B cell (primary cell): ENCODE measurements at regions not wholly inside any gene's neighbourhood (a gene's known extent, or its start where the extent isn't known, plus 50 kb on each side); places are given as distances from the start of the nearest gene placed in this dataset.

Source experiments
- ATAC-seq: fragments of 200-7000 bp; cut with Tn5 transposase; one replicate; pipeline ENCODE4 v1.10.0; 2021; ENCODE audit warnings: low read depth, mild to moderate bottlenecking, moderate number of reproducible peaks, moderate library complexity
- CTCF ChIA-PET: fragments of 350-600 bp; sonication (Branson Sonifier 250); formaldehyde crosslinking; loops from one replicate; lab custom pipeline; 2021; ENCODE audit warnings: antibody characterized with exemption, inconsistent platforms; lab: Charles Lee
- POLR2A ChIA-PET: fragments of 350-600 bp; sonication (Branson Sonifier 250); formaldehyde crosslinking; loops from one replicate; lab custom pipeline; 2021; ENCODE audit warnings: antibody characterized with exemption; lab: Charles Lee
- DNase-seq: peaks from one replicate; pipeline ENCODE4 v3.0.0; 2013
- H2AFZ ChIP-seq: 2 replicates; pipeline ENCODE4 v1.6.1; 2012; ENCODE audit warnings: mild to moderate bottlenecking, low read depth, low read length; ENCODE audit not compliant: insufficient read depth, poor library complexity, severe bottlenecking
- H3K27ac ChIP-seq, 2 donors: 1 replicate in 1 of 2; 2 replicates in 1 of 2; pipeline ENCODE4 v1.5.1; 2012 to 2013; ENCODE audit warnings: low read length in 2 of 2, mild to moderate bottlenecking in 2 of 2, moderate library complexity in 1 of 2
- H3K27me3 ChIP-seq, 4 experiments: fragments of 200-600 bp in 1 of 4; sonication (generic) in 1 of 4; replicated peaks in 1 of 4; 1 replicate in 2 of 4; 2 replicates in 2 of 4; pipeline versions ENCODE4 v1.6.1 to v1.7.0; 2013 to 2016; ENCODE audit warnings: low read length in 3 of 4, mild to moderate bottlenecking in 2 of 4, mixed read lengths in 1 of 4, moderate library complexity in 1 of 4; ENCODE audit not compliant: insufficient read depth in 4 of 4, control insufficient read depth in 3 of 4; ENCODE audit errors: control extremely low read depth in 1 of 4
- H3K36me3 ChIP-seq, 2 experiments: replicated peaks in 1 of 2; 1 replicate in 1 of 2; 2 replicates in 1 of 2; pipeline versions ENCODE4 v1.6.1 to v1.7.1; 2013; ENCODE audit warnings: low read length in 1 of 2; ENCODE audit not compliant: insufficient read depth in 2 of 2, control insufficient read depth in 1 of 2; ENCODE audit errors: control extremely low read depth in 1 of 2, extremely low read depth in 1 of 2
- H3K4me1 ChIP-seq, 2 donors: fragments of 200-600 bp in 1 of 2; sonication (generic) in 1 of 2; 1 replicate in 1 of 2; 2 replicates in 1 of 2; pipeline versions ENCODE4 v1.5.1 to v1.6.1; 2013 to 2017; ENCODE audit warnings: low read length in 2 of 2; ENCODE audit not compliant: control insufficient read depth in 2 of 2, insufficient read depth in 2 of 2
- H3K4me2 ChIP-seq: replicated peaks from 2 replicates; pipeline ENCODE3; 2012; ENCODE audit warnings: mild to moderate bottlenecking, low read depth, low read length; ENCODE audit not compliant: poor library complexity, severe bottlenecking
- H3K4me3 ChIP-seq, 5 experiments: fragments of 200-600 bp in 1 of 5; sonication (generic) in 1 of 5; 1 replicate in 3 of 5; 2 replicates in 2 of 5; pipeline versions ENCODE4 v1.5.1 to v1.7.0; 2011 to 2016; ENCODE audit warnings: low read length in 4 of 5, mild to moderate bottlenecking in 4 of 5, low read depth in 2 of 5, control low read depth in 1 of 5, moderate library complexity in 1 of 5; ENCODE audit not compliant: insufficient read depth in 1 of 5; ENCODE audit errors: control extremely low read depth in 1 of 5, extremely low read depth in 1 of 5
- H3K79me2 ChIP-seq: fragments of 200-600 bp; sonication (generic); one replicate; pipeline ENCODE4 v1.6.0; 2016; ENCODE audit warnings: low read length; ENCODE audit not compliant: control insufficient read depth, insufficient read depth
- H3K9ac ChIP-seq: fragments of 200-600 bp; sonication (generic); 2 replicates; pipeline ENCODE4 v1.6.1; 2017; ENCODE audit warnings: mild to moderate bottlenecking, low read length, moderate library complexity
- H3K9me3 ChIP-seq, 3 donors: one replicate each; pipeline versions ENCODE4 v1.6.1 to v1.7.1; 2013; ENCODE audit warnings: low read length in 2 of 3; ENCODE audit not compliant: control insufficient read depth in 2 of 3, insufficient read depth in 1 of 3; ENCODE audit errors: control extremely low read depth in 1 of 3
- H4K20me1 ChIP-seq: 2 replicates; pipeline ENCODE4 v1.6.0; 2012; ENCODE audit warnings: mild to moderate bottlenecking, low read length; ENCODE audit not compliant: insufficient read depth, control insufficient read depth, poor library complexity, severe bottlenecking
- H3K27ac Mint-ChIP-seq: one replicate; pipeline ENCODE4 v1.8.0; 2021; ENCODE audit warnings: mixed read lengths
- H3K27me3 Mint-ChIP-seq: one replicate; pipeline ENCODE4 v1.8.0; 2021; ENCODE audit warnings: mixed read lengths
- H3K4me1 Mint-ChIP-seq: one replicate; pipeline ENCODE4 v1.8.0; 2021; ENCODE audit warnings: mixed read lengths
- H3K4me3 Mint-ChIP-seq: one replicate; pipeline ENCODE4 v1.8.0; 2021; ENCODE audit warnings: mixed read lengths
- H3K9me3 Mint-ChIP-seq: one replicate; pipeline ENCODE4 v1.8.0; 2022; ENCODE audit warnings: mixed read lengths; ENCODE audit not compliant: insufficient read depth
- CTCF ChIP-seq: fragments of 200-600 bp; IDR thresholded peaks from one replicate; pipeline ENCODE4 v1.8.0; 2022; ENCODE audit warnings: antibody characterized with exemption, mild to moderate bottlenecking
- EZH2 ChIP-seq: IDR thresholded peaks from 2 replicates; pipeline ENCODE4 v1.6.1; 2012; ENCODE audit warnings: borderline replicate concordance, low read depth, mild to moderate bottlenecking, moderate library complexity, low read length; ENCODE audit not compliant: insufficient read depth, poor library complexity, severe bottlenecking
- WGBS: methylation state at CpG from one replicate; pipeline ENCODE4 v1.1.5; 2013; ENCODE audit warnings: missing lambda C conversion rate; ENCODE audit not compliant: insufficient coverage; 5-methylcytosine and 5-hydroxymethylcytosine counted together
- intact Hi-C: fragments of 100-400 bp; cut with micrococcal nuclease; formaldehyde crosslinking; loops from one replicate; pipeline ENCODE4 v1.10.0; 2022

GRCh38 chr14:103255555-103255954 is 78.5 kb upstream of the EIF5 start:
- no peaks in the 10 kb centered on the region for H3K36me3 ChIP-seq
- H3K27ac ChIP-seq: no peak overlapping the region
- DNase-seq (no peak), ATAC-seq (no peak)
- H3K4me1 ChIP-seq: peaks cover 1% of the 10 kb centered on the region in 2 donors
- CTCF ChIA-PET: interaction anchor here (0.6 kb wide), 1 partner anchor 71 kb away, joined by 3 read pairs; no protein-coding TSS in a partner anchor
- H3K4me3 ChIP-seq: no peak overlapping the region
- WGBS: 78% methylated on average over 4 of the region's 4 CpGs
- no peaks in the 10 kb centered on the region for H3K79me2 ChIP-seq
- H2AFZ ChIP-seq: no peak overlapping the region
- Mint-ChIP-seq H3K9me3 (no peaks in the 10 kb centered on the region), H3K27ac (no peak overlapping the region), H3K27me3 (peaks cover 16% of the 10 kb centered on the region), H3K4me1 (peaks cover under 1% of the 10 kb centered on the region), H3K4me3 (no peak overlapping the region)
- H3K9me3 ChIP-seq: peaks cover 0 to 3% (median 0%) of the 10 kb centered on the region in 3 donors
- intact Hi-C loops: no loop called here
- no peaks in the 10 kb centered on the region for H4K20me1 ChIP-seq
- peaks cover 0 to 6% (median 2%) of the 10 kb centered on the region in 4 experiments for H3K27me3 ChIP-seq
- H3K4me2 ChIP-seq: no peak overlapping the region
- TF ChIP-seq EZH2 (no peak), CTCF (no peak)
- H3K9ac ChIP-seq: no peak overlapping the region
- POLR2A ChIA-PET: no interaction called here

- no peak overlapping the region for H3K27ac ChIP-seq
- H3K9ac ChIP-seq: no peak overlapping the region
- H3K79me2 ChIP-seq: no peaks in the 10 kb centered on the region
- H3K36me3 ChIP-seq: no peaks in the 10 kb centered on the region
- intact Hi-C loops: no loop called here
- H3K9me3 ChIP-seq: peaks cover 0 to 3% (median 0%) of the 10 kb centered on the region in 3 donors
- H2AFZ ChIP-seq: no peak overlapping the region
- H4K20me1 ChIP-seq: no peaks in the 10 kb centered on the region
- Mint-ChIP-seq H3K27ac (no peak overlapping the region), H3K27me3 (peaks cover 11% of the 10 kb centered on the region), H3K4me3 (no peak overlapping the region), H3K4me1 (peaks cover 5% of the 10 kb centered on the region), H3K9me3 (no peaks in the 10 kb centered on the region)
- TF ChIP-seq EZH2 (no peak), CTCF (no peak)
- H3K4me1 ChIP-seq: peaks cover 3 to 5% of the 10 kb centered on the region in 2 donors
- H3K27me3 ChIP-seq: peaks cover 0 to 3% (median 2%) of the 10 kb centered on the region in 4 experiments
- POLR2A ChIA-PET: no interaction called here
- H3K4me3 ChIP-seq: no peak overlapping the region
- 78% methylated on average over 5 of the region's 10 CpGs for WGBS
- ATAC-seq (no peak), DNase-seq (no peak)
- CTCF ChIA-PET: interaction anchor here (0.6 kb wide), 1 partner anchor 72 kb away, joined by 3 read pairs; no protein-coding TSS in a partner anchor
- H3K4me2 ChIP-seq: no peak overlapping the region
Observed at GRCh38 chr14:103256406-103256805, 77.6 kb upstream of the EIF5 start.
